ENCODE measurements at regions not wholly inside any gene's neighbourhood (a gene's known extent, or its start where the extent isn't known, plus 50 kb on each side); places are given as distances from the start of the nearest gene placed in this dataset.

GRCh38 chr7:125020801-125021200 lies 91.2 kb upstream of the POT1 start:
- no peaks in the 10 kb centered on the region for H3K27me3 ChIP-seq
- no peaks in the 10 kb centered on the region for H3K9me3 ChIP-seq
- no peak for DNase-seq
- H3K4me3 ChIP-seq = no peak overlapping the region
- H3K27ac ChIP-seq = no peak overlapping the region
- H3K36me3 ChIP-seq (ENCODE audit: low read depth, missing control alignments) = no peaks in the 10 kb centered on the region
- TF ChIP-seq POLR2A (IDR thresholded peaks at IDR 0.05) = no peak
- no peak for TF ChIP-seq CTCF (IDR thresholded peaks at IDR 0.05)
- no peaks in the 10 kb centered on the region for H3K4me1 ChIP-seq
- intact Hi-C loops (cut with DNase I; ENCODE audit: low total_unique reads) = no loop called here
- 89 to 91% methylated on average over 4 of the region's 4 CpGs for WGBS, 2 donors

- DNase-seq = no peak
- Histone ChIP-seq H3K36me3 (ENCODE audit: low read depth, missing control alignments) (no peaks in the 10 kb centered on the region), H3K4me3 (no peak overlapping the region), H3K4me1 (no peaks in the 10 kb centered on the region), H3K27ac (no peak overlapping the region), H3K9me3 (no peaks in the 10 kb centered on the region), H3K27me3 (no peaks in the 10 kb centered on the region)
- TF ChIP-seq POLR2A (IDR thresholded peaks at IDR 0.05) (no peak), CTCF (IDR thresholded peaks at IDR 0.05) (no peak)
- WGBS, 2 donors = 92 to 93% methylated on average over 1 of the region's 1 CpG
- intact Hi-C loops (cut with DNase I; ENCODE audit: low total_unique reads) = no loop called here
Measured at GRCh38 chr7:125010540-125010939, 80.9 kb upstream of the POT1 start.

DNA sequence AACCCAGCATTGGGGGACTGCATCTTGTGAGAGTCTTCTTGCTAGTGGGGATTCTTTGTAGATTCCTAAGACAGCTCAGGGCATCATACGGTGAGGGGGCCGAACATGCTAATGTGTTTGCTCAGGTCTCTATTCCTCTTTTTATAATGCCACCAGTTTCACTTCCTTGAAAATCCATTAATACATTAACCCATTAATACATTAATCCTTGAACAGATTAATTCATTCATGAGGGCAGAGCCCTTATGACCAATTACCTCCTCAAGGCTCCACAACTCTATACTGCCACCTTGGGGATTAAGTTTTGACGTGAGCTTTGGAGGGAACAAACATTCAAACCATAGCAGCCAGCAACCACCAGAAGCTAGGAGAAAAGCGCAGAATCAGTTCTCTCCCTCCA lies 67.2 kb upstream of the POT1 start:
- Histone ChIP-seq H3K4me3 (no peak overlapping the region), H3K4me1 (no peaks in the 10 kb centered on the region), H3K36me3 (ENCODE audit: low read depth, missing control alignments) (no peaks in the 10 kb centered on the region), H3K27ac (no peak overlapping the region), H3K27me3 (no peaks in the 10 kb centered on the region), H3K9me3 (no peaks in the 10 kb centered on the region)
- intact Hi-C loops (cut with DNase I; ENCODE audit: low total_unique reads) = no loop called here
- 85 to 87% methylated on average over 4 of the region's 4 CpGs for WGBS, 2 donors
- DNase-seq = no peak
- no peak for TF ChIP-seq POLR2A (IDR thresholded peaks at IDR 0.05)
- no peak for TF ChIP-seq CTCF (IDR thresholded peaks at IDR 0.05)

DNA sequence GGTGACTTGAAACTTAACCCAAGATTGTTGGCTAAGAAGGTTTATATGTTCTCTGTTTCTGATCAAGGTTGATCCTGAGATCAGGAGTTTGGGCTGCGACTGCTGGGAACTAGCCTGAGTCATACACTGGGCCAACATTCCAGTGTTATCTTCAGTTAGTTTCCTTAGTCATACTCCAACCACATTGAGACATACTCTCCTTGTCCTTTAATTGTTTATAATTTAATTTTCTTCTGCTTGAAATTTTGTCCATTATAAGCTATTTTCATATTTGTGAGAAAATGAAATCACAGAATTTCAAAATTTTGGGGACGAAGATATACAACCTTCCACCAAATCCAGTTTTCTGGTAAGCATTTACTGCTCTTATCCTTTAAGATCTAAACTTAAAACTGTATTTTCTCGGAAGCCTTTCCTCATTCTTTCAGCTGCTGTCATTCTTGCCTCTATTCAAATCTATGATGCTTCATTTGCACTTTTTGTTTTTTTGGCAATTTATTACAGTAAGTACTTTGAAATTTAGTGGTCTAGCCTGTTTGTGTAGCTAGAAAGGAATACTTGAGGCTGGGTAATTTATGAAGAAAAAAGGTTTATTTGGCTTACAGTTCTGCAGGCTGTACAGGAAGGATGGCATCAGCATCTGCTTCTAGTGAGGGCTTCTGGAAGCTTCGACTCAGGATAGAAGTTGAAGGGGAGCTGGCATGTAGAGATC lies 63.4 kb upstream of the POT1 start:
- intact Hi-C loops (cut with DNase I; ENCODE audit: low total_unique reads) = no loop called here
- no peak overlapping the region for H3K4me3 ChIP-seq
- no peaks in the 10 kb centered on the region for H3K4me1 ChIP-seq
- TF ChIP-seq POLR2A (IDR thresholded peaks at IDR 0.05) = no peak
- TF ChIP-seq CTCF (IDR thresholded peaks at IDR 0.05) = no peak
- H3K27me3 ChIP-seq = no peaks in the 10 kb centered on the region
- H3K9me3 ChIP-seq = no peaks in the 10 kb centered on the region
- H3K36me3 ChIP-seq (ENCODE audit: low read depth, missing control alignments) = no peaks in the 10 kb centered on the region
- WGBS, 2 donors = 72 to 76% methylated on average over 4 of the region's 4 CpGs
- no peak for DNase-seq
- no peak overlapping the region for H3K27ac ChIP-seq

GRCh38 chr7:124989911-124990310 lies 60.3 kb upstream of the POT1 start:
- Histone ChIP-seq H3K4me3 (no peak overlapping the region), H3K27me3 (no peaks in the 10 kb centered on the region), H3K27ac (no peak overlapping the region), H3K9me3 (no peaks in the 10 kb centered on the region), H3K4me1 (no peaks in the 10 kb centered on the region), H3K36me3 (ENCODE audit: low read depth, missing control alignments) (no peaks in the 10 kb centered on the region)
- intact Hi-C loops (cut with DNase I; ENCODE audit: low total_unique reads) = no loop called here
- TF ChIP-seq CTCF (IDR thresholded peaks at IDR 0.05) (no peak), POLR2A (IDR thresholded peaks at IDR 0.05) (no peak)
- WGBS, 2 donors = 62 to 66% methylated on average over 1 of the region's 1 CpG
- no peak for DNase-seq

All from testis (tissue), 2 donors.